GM18861 (cell line): ENCODE measurements at regions not wholly inside any gene's neighbourhood (a gene's known extent, or its start where the extent isn't known, plus 50 kb on each side); places are given as distances from the start of the nearest gene placed in this dataset.
"Not testable (repeated sequence)": the region's sequence is repeated elsewhere in the genome, so short reads cannot be mapped to it uniquely, and the experiment has no call there.

Experiments used
- ATAC-seq: cut with Tn5 transposase; IDR thresholded peaks from one replicate; pipeline ENCODE4 v1.9.1; 2021; ENCODE audit not compliant: unreplicated experiment

- ATAC-seq: no peak
These were observed 102.1 kb upstream of the PMCH start for GRCh38 chr12:102299731-102300130.

GRCh38 chr12:102298022-102298421 is 100.4 kb upstream of the PMCH start:
- ATAC-seq: no peak

- no peak for ATAC-seq
These were observed 99.8 kb upstream of the PMCH start for GRCh38 chr12:102297412-102297811.

- ATAC-seq: no peak
These were observed 96.9 kb upstream of the PMCH start for GRCh38 chr12:102294568-102294967.

- not testable (repeated sequence) for ATAC-seq
These were observed 94.1 kb upstream of the PMCH start for GRCh38 chr12:102291498-102292440.

GRCh38 chr12:102289702-102290101 is 92.1 kb upstream of the PMCH start:
- not testable (repeated sequence) for ATAC-seq

- no peak for ATAC-seq
These were observed 83.6 kb upstream of the PMCH start for GRCh38 chr12:102281231-102281630.

- not testable (repeated sequence) for ATAC-seq
These were observed 58.1 kb upstream of the PMCH start for GRCh38 chr12:102255687-102256086.

GRCh38 chr12:102251005-102251404 is 53.4 kb upstream of the PMCH start:
- ATAC-seq: not testable (repeated sequence)

GRCh38 chr12:102249079-102249841 is 51.6 kb upstream of the PMCH start:
- no peak for ATAC-seq
